CD4-positive, alpha-beta T cell treated with Interleukin-15 for 4 hours (primary cell): ENCODE measurements at regions not wholly inside any gene's neighbourhood (a gene's known extent, or its start where the extent isn't known, plus 50 kb on each side); places are given as distances from the start of the nearest gene placed in this dataset.
"Not testable (repeated sequence)": the region's sequence is repeated elsewhere in the genome, so short reads cannot be mapped to it uniquely, and the experiment has no call there.

Experiments
- DNase-seq: peaks from one replicate; pipeline ENCODE4 v3.0.0-alpha.2; 2020; ENCODE audit warnings: low spot score

GRCh38 chr12:46669720-46670119, 156.1 kb downstream of the SLC38A4 start:
- DNase-seq = no peak

- no peak for DNase-seq
These were observed 158.2 kb downstream of the SLC38A4 start for GRCh38 chr12:46667551-46667950.

- DNase-seq = peak; percentile 13
These were observed 161.0 kb downstream of the SLC38A4 start for GRCh38 chr12:46664761-46665287.

- no peak for DNase-seq
These were observed 162.5 kb downstream of the SLC38A4 start for GRCh38 chr12:46663318-46663717.

GRCh38 chr12:46661110-46661845, 164.5 kb downstream of the SLC38A4 start:
- DNase-seq = peak; percentile 46

GRCh38 chr12:46660719-46661109, 165.1 kb downstream of the SLC38A4 start:
- DNase-seq = no peak

- no peak for DNase-seq
These were observed 165.5 kb downstream of the SLC38A4 start for GRCh38 chr12:46660276-46660675.

- no peak for DNase-seq
These were observed 166.0 kb downstream of the SLC38A4 start for GRCh38 chr12:46659824-46660223.

- no peak for DNase-seq
These were observed 166.7 kb downstream of the SLC38A4 start for GRCh38 chr12:46659032-46659650.

GRCh38 chr12:46657453-46658411, 168.1 kb downstream of the SLC38A4 start:
- no peak for DNase-seq

GRCh38 chr12:46655984-46656383, 169.8 kb downstream of the SLC38A4 start:
- not testable (repeated sequence) for DNase-seq

- DNase-seq = no peak
These were observed 172.5 kb downstream of the SLC38A4 start for GRCh38 chr12:46653311-46653710.

- DNase-seq = no peak
These were observed 173.1 kb downstream of the SLC38A4 start for GRCh38 chr12:46652692-46653091.

GRCh38 chr12:46650688-46651087, 175.1 kb downstream of the SLC38A4 start:
- no peak for DNase-seq

GRCh38 chr12:46649433-46649832, 176.4 kb downstream of the SLC38A4 start:
- DNase-seq = no peak

GRCh38 chr12:46647034-46647433, 178.8 kb downstream of the SLC38A4 start:
- no peak for DNase-seq

GRCh38 chr12:46641649-46642048, 184.1 kb downstream of the SLC38A4 start:
- DNase-seq = not testable (repeated sequence)

- no peak for DNase-seq
These were observed 190.0 kb downstream of the SLC38A4 start for GRCh38 chr12:46635818-46636217.

- no peak for DNase-seq
These were observed 196.2 kb downstream of the SLC38A4 start for GRCh38 chr12:46629331-46630229.

GRCh38 chr12:46628176-46628575, 197.6 kb downstream of the SLC38A4 start:
- no peak for DNase-seq

GRCh38 chr12:46627686-46628085, 198.1 kb downstream of the SLC38A4 start:
- no peak for DNase-seq
